DND-41 (cell line): ENCODE measurements at regions not wholly inside any gene's neighbourhood (a gene's known extent, or its start where the extent isn't known, plus 50 kb on each side); places are given as distances from the start of the nearest gene placed in this dataset.

Experiments used
- ATAC-seq: fragments of 200-7000 bp; cut with Tn5 transposase; 3 replicates; pipeline ENCODE4 v1.9.1; 2021; ENCODE audit warnings: low read depth; ENCODE audit not compliant: insufficient read depth
- DNase-seq: peaks from one replicate; pipeline ENCODE4 v3.0.0-alpha.2; 2020
- H2AFZ ChIP-seq: 2 replicates; pipeline ENCODE4 v1.6.0; 2012; ENCODE audit warnings: low read depth, low read length
- H3K27ac ChIP-seq: 2 replicates; pipeline ENCODE4 v1.5.1; 2012; ENCODE audit warnings: low read length, inconsistent platforms
- H3K27me3 ChIP-seq: fragments of 200-600 bp; sonication (generic); 2 replicates; pipeline ENCODE4 v1.6.0; 2012; ENCODE audit warnings: low read length, mild to moderate bottlenecking, inconsistent platforms; ENCODE audit not compliant: insufficient read depth, poor library complexity
- H3K36me3 ChIP-seq: 2 replicates; pipeline ENCODE4 v1.5.1; 2012; ENCODE audit warnings: low read length, inconsistent platforms; ENCODE audit not compliant: insufficient read depth
- H3K4me1 ChIP-seq: 2 replicates; pipeline ENCODE4 v1.5.1; 2012; ENCODE audit warnings: mild to moderate bottlenecking, low read length; ENCODE audit not compliant: insufficient read depth
- H3K4me2 ChIP-seq: 2 replicates; pipeline ENCODE4 v1.6.0; 2012; ENCODE audit warnings: mild to moderate bottlenecking, moderate library complexity, low read length, inconsistent platforms; ENCODE audit not compliant: insufficient read depth
- H3K4me3 ChIP-seq, 2 experiments: fragments of 200-600 bp in 1 of 2; shearing (Covaris generic) in 1 of 2; 2 replicates each; pipeline ENCODE4 v1.5.1; 2012 to 2016; ENCODE audit warnings: inconsistent platforms in 2 of 2, low read length in 2 of 2, mild to moderate bottlenecking in 2 of 2, low read depth in 1 of 2, moderate library complexity in 1 of 2
- H3K79me2 ChIP-seq: 2 replicates; pipeline ENCODE4 v1.6.0; 2012; ENCODE audit warnings: low read length, inconsistent platforms; ENCODE audit not compliant: insufficient read depth
- H3K9ac ChIP-seq: 2 replicates; pipeline ENCODE4 v1.6.0; 2012; ENCODE audit warnings: low read depth, mild to moderate bottlenecking, inconsistent platforms, low read length, moderate library complexity
- H3K9me3 ChIP-seq: 2 replicates; pipeline ENCODE4 v1.5.1; 2012; ENCODE audit warnings: low read length, moderate library complexity, mild to moderate bottlenecking, inconsistent platforms; ENCODE audit not compliant: insufficient read depth, severe bottlenecking
- H4K20me1 ChIP-seq: 2 replicates; pipeline ENCODE4 v1.6.0; 2012; ENCODE audit warnings: low read length; ENCODE audit not compliant: insufficient read depth
- CTCF ChIP-seq: IDR thresholded peaks from 2 replicates; pipeline ENCODE4 v1.5.1; 2012; ENCODE audit warnings: borderline replicate concordance, low read length, moderate library complexity, mild to moderate bottlenecking; ENCODE audit not compliant: poor library complexity, severe bottlenecking; ENCODE audit errors: extremely low read depth
- EZH2 ChIP-seq: IDR thresholded peaks from 3 replicates; pipeline ENCODE4 v1.6.1; 2012; ENCODE audit warnings: borderline replicate concordance, low read depth, mild to moderate bottlenecking, moderate library complexity, low read length, inconsistent platforms; ENCODE audit not compliant: severe bottlenecking

GRCh38 chr1:69451196-69451595 is 116.5 kb upstream of the LRRC7 start:
- no peak for ATAC-seq
- H3K79me2 ChIP-seq = no peaks in the 10 kb centered on the region

GRCh38 chr1:69455718-69456117 is 112.0 kb upstream of the LRRC7 start:
- Histone ChIP-seq H3K9me3 (no peaks in the 10 kb centered on the region), H3K27ac (no peak overlapping the region), H3K79me2 (no peaks in the 10 kb centered on the region), H3K4me3 (no peak overlapping the region), H2AFZ (no peak overlapping the region), H3K27me3 (no peaks in the 10 kb centered on the region), H3K4me2 (no peak overlapping the region), H4K20me1 (no peaks in the 10 kb centered on the region), H3K4me1 (no peaks in the 10 kb centered on the region), H3K36me3 (no peaks in the 10 kb centered on the region), H3K9ac (no peak overlapping the region)
- ATAC-seq = no peak
- TF ChIP-seq EZH2 (no peak), CTCF (no peak)
- DNase-seq = no peak

More at GRCh38 chr1:69451196-69451595, 116.5 kb upstream of the LRRC7 start:
- no peak overlapping the region for H3K4me3 ChIP-seq
- H3K4me1 ChIP-seq = no peaks in the 10 kb centered on the region
- H3K27me3 ChIP-seq = no peaks in the 10 kb centered on the region
- no peaks in the 10 kb centered on the region for H3K36me3 ChIP-seq
- DNase-seq = no peak
- no peaks in the 10 kb centered on the region for H4K20me1 ChIP-seq
- no peak overlapping the region for H3K27ac ChIP-seq
- TF ChIP-seq CTCF (no peak), EZH2 (no peak)
- no peak overlapping the region for H3K4me2 ChIP-seq
- no peak overlapping the region for H2AFZ ChIP-seq
- H3K9ac ChIP-seq = no peak overlapping the region
- H3K9me3 ChIP-seq = no peaks in the 10 kb centered on the region

GRCh38 chr1:69459244-69459643 is 108.5 kb upstream of the LRRC7 start:
- Histone ChIP-seq H3K27ac (no peak overlapping the region), H3K79me2 (no peaks in the 10 kb centered on the region), H3K4me1 (no peaks in the 10 kb centered on the region), H3K9ac (no peak overlapping the region), H3K27me3 (no peaks in the 10 kb centered on the region), H3K36me3 (no peaks in the 10 kb centered on the region), H3K4me2 (no peak overlapping the region), H3K4me3 (no peak overlapping the region), H3K9me3 (no peaks in the 10 kb centered on the region), H4K20me1 (no peaks in the 10 kb centered on the region), H2AFZ (no peak overlapping the region)
- ATAC-seq = no peak
- no peak for TF ChIP-seq CTCF
- no peak for TF ChIP-seq EZH2
- no peak for DNase-seq

- no peaks in the 10 kb centered on the region for H3K4me1 ChIP-seq
- H3K4me2 ChIP-seq = no peak overlapping the region
- no peak overlapping the region for H3K9ac ChIP-seq
- ATAC-seq (no peak), DNase-seq (no peak)
- no peak overlapping the region for H3K4me3 ChIP-seq
- H3K27ac ChIP-seq = no peak overlapping the region
- no peaks in the 10 kb centered on the region for H3K27me3 ChIP-seq
- TF ChIP-seq CTCF (no peak), EZH2 (no peak)
- no peaks in the 10 kb centered on the region for H3K79me2 ChIP-seq
- H3K9me3 ChIP-seq = no peaks in the 10 kb centered on the region
- no peak overlapping the region for H2AFZ ChIP-seq
- H3K36me3 ChIP-seq = no peaks in the 10 kb centered on the region
- H4K20me1 ChIP-seq = no peaks in the 10 kb centered on the region
Observed at GRCh38 chr1:69475021-69475420, 92.7 kb upstream of the LRRC7 start.
